K562 (cell line): ENCODE measurements at regions not wholly inside any gene's neighbourhood (a gene's known extent, or its start where the extent isn't known, plus 50 kb on each side); places are given as distances from the start of the nearest gene placed in this dataset.

Experiments
- ATAC-seq: fragments of 200-7000 bp; cut with Tn5 transposase; 3 replicates; pipeline ENCODE4 v1.9.1; 2020; ENCODE audit warnings: moderate library complexity
- BruUV-seq: library from RNA; stranded (reverse); fragments of 400-500 nt; replicated peaks from 2 replicates; lab custom pipeline; 2021; lab: Mats Ljungman, UMichigan
- CTCF ChIA-PET: fragments of 300-600 bp; formaldehyde crosslinking; extraction: SDS; loops from one replicate; lab custom pipeline; 2021; ENCODE audit warnings: low intra/inter-chr PET ratio; lab: Yijun Ruan, JAX
- POLR2A ChIA-PET: fragments of 300-600, 350-650 bp; sonication (Branson Sonifier 250); formaldehyde crosslinking; extraction: SDS; loops from one replicate; lab custom pipeline; 2021; ENCODE audit warnings: antibody characterized with exemption, inconsistent platforms; lab: Yijun Ruan, JAX
- DNase-seq, 4 experiments: peaks; one replicate each; pipeline versions ENCODE4 v3.0.0 to v3.0.0-alpha.2; 2011 to 2018; ENCODE audit warnings: low spot score in 3 of 4, mixed read lengths in 3 of 4; ENCODE audit errors: extremely low read depth in 1 of 4
- FAIRE-seq: peaks from 2 replicates; lab custom pipeline; 2011; peaks lifted over from hg19 to GRCh38; lab: Jason Lieb, UNC
- H2AFZ ChIP-seq: 2 replicates; pipeline ENCODE4 v1.6.0; 2011; ENCODE audit warnings: low read depth, low read length, control low read depth, inconsistent platforms
- H3K27ac ChIP-seq: fragments of 200-600 bp; 3 replicates; pipeline ENCODE4 v1.8.0; 2011; ENCODE audit warnings: low read depth, mild to moderate bottlenecking, control low read depth, inconsistent platforms, low read length, moderate library complexity, mixed read lengths; ENCODE audit errors: extremely low read depth
- H3K27me3 ChIP-seq, 2 experiments: fragments of 300-600 bp in 1 of 2; 2 replicates in 1 of 2; 3 replicates in 1 of 2; pipeline versions ENCODE4 v1.6.0 to v1.8.0; 2011; ENCODE audit warnings: inconsistent platforms in 2 of 2, low read length in 2 of 2, mild to moderate bottlenecking in 1 of 2, mixed read lengths in 1 of 2, moderate library complexity in 1 of 2; ENCODE audit not compliant: control insufficient read depth in 2 of 2, insufficient read depth in 2 of 2
- H3K36me3 ChIP-seq: fragments of 300-600 bp; 3 replicates; pipeline ENCODE4 v1.8.0; 2011; ENCODE audit warnings: mild to moderate bottlenecking, low read length, inconsistent platforms; ENCODE audit not compliant: control insufficient read depth, insufficient read depth
- H3K4me1 ChIP-seq, 2 experiments: fragments of 200-600 bp in 1 of 2; replicated peaks in 1 of 2; 2 replicates in 1 of 2; 3 replicates in 1 of 2; pipeline versions ENCODE4 v1.5.1 to v1.8.0; 2011; ENCODE audit warnings: inconsistent platforms in 2 of 2, low read length in 2 of 2, mild to moderate bottlenecking in 1 of 2, mixed read lengths in 1 of 2, moderate library complexity in 1 of 2; ENCODE audit not compliant: control insufficient read depth in 2 of 2, insufficient read depth in 2 of 2
- H3K4me2 ChIP-seq: 2 replicates; pipeline ENCODE4 v1.6.1; 2011; ENCODE audit warnings: low read length, control low read depth, inconsistent platforms, mixed read lengths; ENCODE audit not compliant: insufficient read depth
- H3K4me3 ChIP-seq: fragments of 200-600 bp; sonication (generic), shearing (Covaris generic); 2 replicates; pipeline ENCODE4 v1.5.1; 2016; ENCODE audit warnings: control low read depth, inconsistent platforms
- H3K79me2 ChIP-seq: fragments of 200-600 bp; 3 replicates; pipeline ENCODE4 v1.8.0; 2011; ENCODE audit warnings: low read length, inconsistent platforms; ENCODE audit not compliant: control insufficient read depth, insufficient read depth
- H3K9ac ChIP-seq, 2 experiments: 2 replicates each; pipeline versions ENCODE4 v1.6.0 to v1.6.1; 2011; ENCODE audit warnings: low read depth in 2 of 2, low read length in 2 of 2, control low read depth in 1 of 2, inconsistent platforms in 1 of 2, mild to moderate bottlenecking in 1 of 2, mixed read lengths in 1 of 2; ENCODE audit not compliant: insufficient read depth in 1 of 2
- H3K9me1 ChIP-seq: one replicate; pipeline ENCODE4 v1.6.0; 2011; ENCODE audit warnings: inconsistent platforms, mild to moderate bottlenecking, low read length, moderate library complexity; ENCODE audit not compliant: control insufficient read depth, insufficient read depth
- H3K9me3 ChIP-seq: replicated peaks from 2 replicates; pipeline ENCODE4 v1.5.1; 2011; ENCODE audit warnings: low read depth, low read length, inconsistent platforms; ENCODE audit not compliant: control insufficient read depth, insufficient read depth
- H4K20me1 ChIP-seq: replicated peaks from 2 replicates; pipeline ENCODE4 v1.6.1; 2011; ENCODE audit warnings: low read length, inconsistent platforms, mixed read lengths; ENCODE audit not compliant: control insufficient read depth, insufficient read depth
- BRF2 ChIP-seq: IDR thresholded peaks from 3 replicates; pipeline ENCODE4 v1.6.1; 2011; ENCODE audit warnings: borderline replicate concordance, mild to moderate bottlenecking; ENCODE audit not compliant: insufficient read length, insufficient read depth
- CBX3 ChIP-seq, 2 experiments: IDR thresholded peaks; 1 replicate in 1 of 2; 2 replicates in 1 of 2; pipeline ENCODE4 v1.6.1; 2012; ENCODE audit warnings: inconsistent platforms in 2 of 2, low read length in 2 of 2, borderline replicate concordance in 1 of 2, control low read depth in 1 of 2
- DPF2 ChIP-seq: fragments of 450-650 bp; IDR thresholded peaks from 2 replicates; pipeline ENCODE4 v1.6.1; 2016
- ELF1 ChIP-seq: fragments of 200-800 bp; sonication (Bioruptor generic); IDR thresholded peaks from 2 replicates; pipeline ENCODE4 v1.6.1; 2016; ENCODE audit warnings: missing genetic modification characterization, missing compliant biosample characterization
- NCOR1 ChIP-seq: fragments of 450-650 bp; IDR thresholded peaks from 2 replicates; pipeline ENCODE4 v1.6.1; 2016; ENCODE audit warnings: mild to moderate bottlenecking, moderate library complexity
- NELFE ChIP-seq: IDR thresholded peaks from 2 replicates; pipeline ENCODE4 v1.6.1; 2011; ENCODE audit warnings: mild to moderate bottlenecking; ENCODE audit not compliant: insufficient read depth, insufficient read length
- OTX1 ChIP-seq: fragments of 450-650 bp; formaldehyde crosslinking; IDR thresholded peaks from 2 replicates; pipeline ENCODE4 v1.4.0; 2022; ENCODE audit warnings: mild to moderate bottlenecking
- PHB2 ChIP-seq: fragments of 450-650 bp; IDR thresholded peaks from 2 replicates; pipeline ENCODE4 v1.6.1; 2017; ENCODE audit warnings: low read depth
- PHF8 ChIP-seq: fragments of 200-600 bp; sonication (generic); IDR thresholded peaks from 2 replicates; pipeline ENCODE4 v1.6.1; 2012; ENCODE audit warnings: mixed run types, mild to moderate bottlenecking, inconsistent platforms, low read length, moderate library complexity, borderline replicate concordance
- POLR2H ChIP-seq: IDR thresholded peaks from 2 replicates; pipeline ENCODE4 v1.6.1; 2016; ENCODE audit warnings: missing genetic modification characterization, low read depth, mild to moderate bottlenecking, control low read depth, missing compliant biosample characterization, moderate library complexity
- RBM22 ChIP-seq: fragments of 200-400 bp; formaldehyde crosslinking; IDR thresholded peaks from 2 replicates; pipeline ENCODE4 v1.6.1; 2018; ENCODE audit warnings: low read length, low read depth; ENCODE audit not compliant: poor library complexity, severe bottlenecking
- SMAD3 ChIP-seq: fragments of 450-650 bp; formaldehyde crosslinking; conservative IDR thresholded peaks from 2 replicates; pipeline ENCODE4 v1.4.0; 2020; ENCODE audit warnings: mild to moderate bottlenecking
- STAT5A ChIP-seq: IDR thresholded peaks from 2 replicates; pipeline ENCODE4 v1.6.1; 2012; ENCODE audit warnings: low read length, inconsistent platforms, borderline replicate concordance
- TAF7 ChIP-seq: fragments of 450-650 bp; IDR thresholded peaks from 2 replicates; pipeline ENCODE4 v1.6.1; 2016; ENCODE audit warnings: missing genetic modification characterization, missing compliant biosample characterization
- TRIM28 ChIP-seq: fragments of 450-650 bp; IDR thresholded peaks from 2 replicates; pipeline ENCODE4 v1.6.1; 2017
- ZHX1 ChIP-seq: fragments of 150-350 bp; conservative IDR thresholded peaks from 2 replicates; pipeline ENCODE4 v1.6.1; 2014; ENCODE audit warnings: low read length
- ZNF124 ChIP-seq: sonication (generic); formaldehyde crosslinking; IDR thresholded peaks from 2 replicates; pipeline ENCODE4 v1.8.1; 2022; ENCODE audit warnings: missing genetic modification reagents
- WGBS: fragments of 100-300 bp; shearing (Covaris generic); methylation state at CpG from one replicate; pipeline ENCODE4 v1.1.6; 2016; ENCODE audit warnings: low coverage, mixed read lengths; ENCODE audit not compliant: insufficient coverage; ENCODE audit errors: missing lambda C conversion rate; 5-methylcytosine and 5-hydroxymethylcytosine counted together
- in situ Hi-C: fragments of 300-500 bp; cut with MboI; formaldehyde crosslinking; loops from 4 replicates; pipeline ENCODE4 v1.15.0; 2018; ENCODE audit warnings: inconsistent platforms, mixed read lengths
- intact Hi-C: fragments of 100-400 bp; cut with micrococcal nuclease; formaldehyde crosslinking; loops from 2 replicates; pipeline ENCODE4 v1.14.2; 2022
- TF ChIP-seq, protein P1 (sequence below): sonication (generic); formaldehyde crosslinking; IDR thresholded peaks from 2 replicates; pipeline ENCODE4 v1.8.0; 2023; ENCODE audit warnings: mild to moderate bottlenecking, missing genetic modification reagents

GRCh38 chr3:193982258-193982659 is 153.7 kb upstream of the HES1 start (continued):
- TF ChIP-seq BRF2 (no peak), POLR2H (tag) (no peak), SMAD3 (CRISPR knock-in tag) (no peak), TRIM28 (no peak), NCOR1 (no peak), PHF8 (no peak), NELFE (no peak), ZNF124 (CRISPR knock-in tag) (no peak), DPF2 (no peak)

DNA sequence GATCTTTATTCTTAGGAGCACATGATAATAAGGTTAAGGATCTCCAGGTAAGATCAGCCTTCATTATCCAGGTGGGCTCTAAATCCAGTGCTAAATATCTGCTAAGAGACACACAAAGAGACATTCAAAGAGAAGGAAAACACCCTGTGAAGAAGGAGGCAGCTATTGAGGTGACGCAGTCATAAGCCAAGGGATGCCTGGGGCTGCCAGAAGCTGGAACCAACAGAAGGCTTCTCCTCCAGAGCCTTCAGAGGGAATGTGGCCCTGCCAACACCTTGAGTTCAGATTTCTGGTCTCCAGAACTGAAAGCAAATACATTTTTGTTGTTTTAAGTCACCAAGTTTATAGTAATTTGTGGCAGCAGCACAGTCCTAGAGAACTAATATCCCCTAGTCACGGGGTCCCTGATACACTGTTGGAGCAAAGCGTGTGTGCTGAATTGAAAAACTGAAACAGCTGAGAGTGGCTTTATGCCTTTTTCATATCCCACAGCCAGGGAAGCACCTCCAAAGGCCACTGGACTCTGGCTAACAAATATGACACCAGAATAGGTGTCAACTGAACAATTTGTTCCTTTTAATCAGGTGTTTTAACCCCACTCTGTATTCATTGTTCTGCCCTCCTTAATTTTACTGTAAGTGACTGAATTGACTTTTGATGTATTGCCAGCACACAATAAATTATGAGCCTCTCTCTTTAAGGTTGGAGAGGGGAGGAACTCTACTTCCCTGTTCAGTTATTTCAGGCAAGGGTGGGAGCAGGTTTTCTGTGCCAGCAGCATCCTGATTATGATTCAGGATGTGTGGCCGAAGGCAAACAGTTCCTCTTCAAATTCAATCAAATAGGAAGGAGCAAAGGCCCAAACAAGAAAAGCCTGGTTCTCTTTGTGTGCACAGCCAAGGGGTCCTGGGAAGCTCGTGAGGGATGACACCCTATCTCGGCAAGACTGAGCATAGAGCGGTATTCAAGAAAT is 151.8 kb upstream of the HES1 start:
- POLR2A ChIA-PET: no interaction called here
- in situ Hi-C loops (no loop called here), intact Hi-C loops (no loop called here)
- no peak for ATAC-seq
- Histone ChIP-seq H3K9ac (no peak overlapping the region), H3K4me2 (no peak overlapping the region), H3K4me1 (peaks cover 4 to 9% of the 10 kb centered on the region in 2 experiments; a peak in 2 of 5 replicates), H4K20me1 (no peaks in the 10 kb centered on the region), H3K4me3 (no peak overlapping the region), H3K36me3 (no peaks in the 10 kb centered on the region), H3K79me2 (no peaks in the 10 kb centered on the region), H2AFZ (peak overlapping the region; percentile 12; the same call in 1 of the 2 replicates), H3K9me3 (no peaks in the 10 kb centered on the region), H3K27ac (no peak overlapping the region), H3K27me3 (no peaks in the 10 kb centered on the region), H3K9me1 (no peaks in the 10 kb centered on the region)
- no TSS peak for BruUV-seq
- no peak for DNase-seq
- 71% methylated on average over 7 of the region's 7 CpGs for WGBS
- CTCF ChIA-PET: no interaction called here
- FAIRE-seq: no peak
- TF ChIP-seq TAF7 (tag) (no peak), CBX3 (IDR thresholded peaks at IDR 0.05; ENCODE audit: borderline replicate concordance in 1 of 2, low read length in 2 of 2) (no peak), OTX1 (CRISPR knock-in tag) (no peak), STAT5A (no peak), RBM22 (no peak), PHB2 (no peak), ZHX1 (no peak), ELF1 (no peak)
- TF ChIP-seq, protein P1, sequence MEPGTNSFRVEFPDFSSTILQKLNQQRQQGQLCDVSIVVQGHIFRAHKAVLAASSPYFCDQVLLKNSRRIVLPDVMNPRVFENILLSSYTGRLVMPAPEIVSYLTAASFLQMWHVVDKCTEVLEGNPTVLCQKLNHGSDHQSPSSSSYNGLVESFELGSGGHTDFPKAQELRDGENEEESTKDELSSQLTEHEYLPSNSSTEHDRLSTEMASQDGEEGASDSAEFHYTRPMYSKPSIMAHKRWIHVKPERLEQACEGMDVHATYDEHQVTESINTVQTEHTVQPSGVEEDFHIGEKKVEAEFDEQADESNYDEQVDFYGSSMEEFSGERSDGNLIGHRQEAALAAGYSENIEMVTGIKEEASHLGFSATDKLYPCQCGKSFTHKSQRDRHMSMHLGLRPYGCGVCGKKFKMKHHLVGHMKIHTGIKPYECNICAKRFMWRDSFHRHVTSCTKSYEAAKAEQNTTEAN (CRISPR knock-in tag): no peak
